MV-4-11 (cell line): ENCODE measurements at regions not wholly inside any gene's neighbourhood (a gene's known extent, or its start where the extent isn't known, plus 50 kb on each side); places are given as distances from the start of the nearest gene placed in this dataset.

Experiments used
- DNase-seq: peaks from one replicate; lab custom pipeline; 2025; lab: John Stamatoyannopoulos, UW

GRCh38 chr4:83213640-83214039, 71.0 kb downstream of the COQ2 start:
- no peak for DNase-seq

DNA sequence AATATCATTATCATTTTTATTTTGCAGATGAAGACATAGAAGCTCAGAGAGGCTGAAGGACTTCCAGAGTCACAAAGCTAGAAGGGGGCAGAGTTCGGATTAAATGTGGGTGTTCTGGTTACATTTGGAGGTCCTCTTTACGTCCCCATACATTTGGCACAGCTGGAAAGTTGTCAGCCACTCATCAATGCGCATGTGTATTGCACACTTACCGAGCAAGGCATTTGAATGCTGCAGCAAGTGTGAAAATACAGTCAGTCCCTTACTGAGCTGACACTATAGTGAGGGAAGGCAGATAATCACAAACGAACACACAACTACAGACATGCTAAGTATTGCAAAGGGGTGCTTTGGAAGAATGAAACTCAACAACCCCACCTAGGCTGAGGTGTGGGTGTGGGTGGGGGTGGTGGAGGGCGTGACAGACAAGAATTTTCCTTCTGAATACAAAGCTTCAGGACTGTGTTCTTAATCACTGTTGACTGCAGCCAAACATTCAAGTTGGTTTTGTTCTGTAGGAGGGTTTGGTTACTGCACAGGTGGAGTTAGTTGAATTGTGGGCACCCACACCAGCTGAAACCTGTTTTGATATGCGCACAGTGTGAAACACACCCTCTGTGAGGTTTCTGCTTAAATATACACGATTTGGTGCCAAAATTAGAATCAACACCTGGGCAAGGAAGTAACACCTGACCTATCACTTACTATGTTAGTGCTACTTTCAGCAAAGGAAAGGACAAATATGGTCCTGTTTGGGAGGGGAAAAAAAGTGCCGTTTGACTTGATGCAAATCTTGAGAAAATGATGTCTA, 72.4 kb downstream of the COQ2 start:
- no peak for DNase-seq

DNA sequence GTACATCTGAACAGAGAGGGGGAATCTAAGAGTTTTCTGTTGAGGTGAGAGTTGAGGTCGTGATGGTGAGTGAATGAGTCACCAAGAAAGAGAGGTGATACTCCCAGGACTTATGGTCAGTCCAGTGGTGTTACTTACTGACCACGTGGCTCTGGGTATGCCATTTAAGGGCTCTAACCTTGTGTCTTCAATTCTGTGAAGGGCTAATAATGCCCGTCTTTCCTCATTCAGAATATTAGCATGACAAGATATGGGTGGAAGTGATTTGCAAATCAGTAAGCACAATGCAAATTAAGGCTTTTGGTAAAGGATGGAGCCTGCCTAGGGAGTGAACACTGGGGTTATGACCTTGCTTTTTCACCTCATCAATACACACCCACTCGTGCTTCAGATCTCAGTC, 75.2 kb downstream of the COQ2 start:
- DNase-seq, result no peak

GRCh38 chr4:83208371-83209365, 75.9 kb downstream of the COQ2 start:
- DNase-seq, result no peak

GRCh38 chr4:83207497-83208101, 77.0 kb downstream of the COQ2 start:
- DNase-seq, result no peak

DNA sequence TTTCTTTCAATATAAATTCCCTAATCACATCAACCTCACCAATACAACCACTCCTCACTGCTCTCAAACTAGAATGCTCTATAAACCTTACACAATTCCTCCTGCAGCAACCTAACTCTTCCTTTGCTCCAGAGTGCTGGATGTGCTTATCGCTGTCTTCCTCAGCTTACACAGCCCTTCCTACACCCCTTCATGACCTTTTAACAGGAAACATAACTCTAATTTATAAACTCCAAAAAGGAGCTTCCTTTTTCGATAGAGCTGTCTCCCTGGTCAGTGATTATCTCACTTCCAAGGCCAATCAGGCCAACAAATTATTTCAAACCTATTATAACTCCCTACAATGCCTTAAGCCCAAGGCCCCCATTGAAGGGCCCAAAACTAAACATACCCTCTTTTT, 78.8 kb downstream of the COQ2 start:
- peak; percentile 25 for DNase-seq

DNA sequence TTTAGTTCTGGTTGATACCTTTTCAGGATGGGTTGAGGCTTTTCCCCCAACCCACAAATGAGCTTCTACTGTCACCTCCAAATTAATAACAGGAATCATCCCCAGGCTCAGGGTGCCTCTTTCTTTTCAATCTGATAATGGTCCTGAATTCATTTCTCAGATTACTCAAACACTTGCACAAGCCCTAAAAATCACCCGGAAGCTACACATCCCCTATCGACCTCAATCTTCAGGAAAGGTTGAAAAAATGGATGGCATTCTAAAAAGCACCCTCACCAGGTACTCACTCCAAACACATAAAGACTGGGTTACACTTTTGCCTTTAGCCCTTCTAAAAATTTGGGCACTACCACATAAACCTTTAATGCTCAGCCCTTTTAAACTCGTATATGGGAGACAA, 79.9 kb downstream of the COQ2 start:
- DNase-seq, result no peak

GRCh38 chr4:83201761-83202160, 82.8 kb downstream of the COQ2 start:
- no peak for DNase-seq

GRCh38 chr4:83197555-83198235, 83.2 kb upstream of the PLAC8 start:
- DNase-seq, result peak; percentile 99

DNA sequence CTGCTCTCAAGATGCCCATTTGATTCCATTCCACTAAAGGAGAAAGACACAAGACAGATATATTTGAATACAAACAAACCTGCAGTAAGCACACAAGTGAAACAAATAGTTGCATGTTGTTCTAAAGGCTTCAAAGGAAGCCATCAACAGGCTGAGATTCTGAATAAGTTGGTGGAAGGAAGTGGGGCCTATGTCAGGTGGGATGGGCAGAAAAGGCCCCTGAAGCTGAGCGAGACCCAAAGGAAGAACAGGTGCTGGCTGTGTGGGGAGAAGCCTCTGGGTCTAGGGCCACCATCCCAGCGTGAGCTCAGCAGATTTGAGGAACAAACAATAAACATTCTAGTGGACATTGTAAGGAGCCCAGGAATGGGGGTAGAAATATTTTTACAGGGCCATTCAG, 82.4 kb upstream of the PLAC8 start:
- no peak for DNase-seq

DNA sequence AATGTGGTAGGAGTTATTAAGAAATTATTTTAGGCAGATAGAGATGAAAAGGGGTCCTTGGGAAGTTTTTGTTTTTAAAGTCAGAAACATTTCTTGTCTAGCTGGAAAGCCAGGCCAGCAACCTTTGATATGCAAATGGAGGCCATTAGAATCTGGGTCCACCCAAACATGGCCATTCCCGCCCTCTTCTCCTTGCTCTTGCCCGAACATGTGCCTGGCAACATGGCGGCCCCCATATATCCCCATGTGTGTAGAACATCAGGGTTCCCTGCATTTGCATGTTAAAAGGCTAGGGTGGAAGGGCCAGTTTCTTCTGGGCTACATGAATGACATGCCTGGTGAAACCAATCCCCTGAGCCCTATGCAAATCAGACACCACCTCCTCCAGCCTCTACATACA, 80.7 kb upstream of the PLAC8 start:
- no peak for DNase-seq

- peak; percentile 31 for DNase-seq
Measured at GRCh38 chr4:83194588-83194987, 80.1 kb upstream of the PLAC8 start.

DNA sequence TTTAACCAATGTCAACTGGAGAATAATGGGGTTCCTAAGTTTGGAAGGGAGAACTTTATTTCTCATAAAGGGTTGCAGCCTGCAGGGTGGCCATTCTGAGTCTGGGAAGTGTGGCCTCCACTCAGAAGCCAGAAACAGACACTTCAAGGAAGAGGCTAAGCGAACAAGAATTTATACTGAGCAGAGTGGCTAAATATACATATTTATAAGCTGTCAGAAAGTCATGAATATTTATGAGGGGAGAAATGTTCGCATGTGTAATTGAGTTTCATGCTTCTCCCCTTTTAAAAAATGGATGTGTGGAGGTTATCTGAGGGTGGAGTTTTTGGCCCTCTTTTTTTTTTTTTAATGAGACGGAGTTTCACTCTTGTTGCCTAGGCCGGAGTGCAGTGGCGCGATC, 78.1 kb upstream of the PLAC8 start:
- DNase-seq, result no peak

DNA sequence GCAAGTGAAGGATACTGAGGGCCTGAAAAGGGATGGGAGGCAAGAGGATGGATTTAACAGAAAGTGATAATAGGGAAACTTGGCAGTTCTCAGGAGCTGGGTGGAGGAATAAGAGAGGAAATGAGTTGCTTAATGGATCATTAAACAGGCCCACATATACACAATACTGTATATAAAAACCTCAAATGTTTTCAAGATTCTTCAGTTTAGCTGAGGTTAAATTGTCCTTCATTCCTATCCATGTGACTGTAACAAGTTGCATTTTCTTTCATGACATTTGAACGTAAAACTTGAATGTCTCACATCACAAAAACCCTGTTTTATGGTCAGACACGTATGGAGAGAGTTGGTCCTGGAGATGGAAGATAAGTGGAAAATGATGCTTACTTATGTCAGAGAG, 76.5 kb upstream of the PLAC8 start:
- no peak for DNase-seq

- no peak for DNase-seq
Measured at GRCh38 chr4:83189631-83190136, 75.2 kb upstream of the PLAC8 start.

- DNase-seq, result peak; percentile 54
Measured at GRCh38 chr4:83180431-83180968, 66.0 kb upstream of the PLAC8 start.

DNA sequence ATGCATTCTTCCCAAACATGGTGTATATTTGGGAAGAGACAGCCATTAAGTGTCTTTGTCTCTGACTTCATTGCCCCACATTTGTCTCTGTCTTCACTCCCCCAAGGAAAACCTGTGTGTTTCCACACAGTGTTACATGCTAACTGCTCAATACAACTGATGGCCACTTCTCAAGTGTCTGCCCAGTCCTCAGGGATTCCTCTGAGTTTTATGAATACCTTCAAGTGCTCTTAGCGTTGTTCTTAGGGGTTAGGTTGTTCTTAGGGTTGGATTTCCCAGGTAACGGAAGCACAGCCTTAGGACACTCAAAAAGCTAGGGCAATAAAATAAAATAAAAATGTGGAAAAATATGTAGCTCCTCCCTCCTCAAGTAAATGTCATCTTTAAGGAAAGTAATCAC, 64.7 kb upstream of the PLAC8 start:
- DNase-seq, result no peak

DNA sequence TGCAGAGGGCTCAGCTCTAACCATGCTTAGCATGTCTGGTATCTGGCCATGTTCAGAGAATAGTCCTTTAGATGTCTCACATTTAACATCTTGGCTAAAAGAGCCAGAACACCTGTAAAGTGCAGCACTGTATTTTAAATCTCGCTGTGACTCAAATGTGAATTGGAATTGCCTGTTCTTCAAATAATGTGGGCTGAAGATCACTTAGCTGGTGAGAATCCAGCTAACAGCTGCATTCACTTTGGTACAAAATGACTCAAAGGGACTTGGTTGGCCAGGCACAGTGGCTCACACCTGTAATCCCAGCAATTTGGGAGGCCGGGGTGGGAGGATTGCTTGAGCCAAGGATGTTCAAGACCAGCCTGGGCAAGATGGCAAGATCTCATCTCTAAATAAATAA, 63.5 kb upstream of the PLAC8 start:
- no peak for DNase-seq

DNA sequence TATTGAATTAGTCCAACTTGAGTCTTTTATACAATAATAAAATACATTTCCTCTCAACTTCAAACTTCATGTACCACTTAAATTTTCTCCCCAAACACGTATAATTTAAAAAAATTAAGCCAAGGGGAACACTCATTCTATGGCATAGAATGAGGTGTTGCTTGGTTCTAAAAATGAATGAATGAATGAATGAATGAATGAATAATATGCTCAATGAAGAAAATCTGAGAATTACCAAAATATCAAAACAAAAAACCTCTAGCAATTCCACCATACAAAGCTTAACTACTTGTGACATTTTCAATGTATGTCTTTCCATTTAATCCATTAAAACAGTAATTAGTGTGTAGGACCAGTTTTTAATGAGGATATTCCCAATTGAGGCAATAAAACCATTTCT, 62.7 kb upstream of the PLAC8 start:
- no peak for DNase-seq

DNA sequence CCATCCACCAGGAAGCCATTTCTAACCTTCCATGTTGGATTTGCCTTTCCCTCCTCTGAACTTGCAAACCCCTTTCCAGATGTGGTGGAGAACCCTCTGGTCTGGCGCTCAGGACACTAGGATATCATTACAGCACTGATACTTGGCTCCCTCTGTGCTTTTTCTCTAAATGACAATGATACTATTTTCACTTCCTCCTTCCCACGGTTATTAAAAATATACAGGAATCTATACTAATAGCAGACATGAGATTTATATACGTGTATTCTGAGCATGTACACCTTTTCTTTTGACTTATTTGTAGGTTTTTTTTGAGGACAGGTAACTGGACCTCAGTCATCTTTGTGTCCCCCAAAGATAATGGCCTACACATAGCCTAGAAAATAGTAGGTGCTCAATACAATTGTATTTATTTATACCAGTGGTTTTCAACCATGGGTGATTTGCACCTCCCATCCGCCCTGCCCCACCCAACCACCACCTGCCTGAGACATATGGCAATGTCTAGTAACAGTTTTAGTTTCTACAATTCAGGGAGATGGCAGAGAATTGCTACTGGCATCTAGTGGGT, 60.4 kb upstream of the PLAC8 start:
- DNase-seq, result peak; percentile 62

DNA sequence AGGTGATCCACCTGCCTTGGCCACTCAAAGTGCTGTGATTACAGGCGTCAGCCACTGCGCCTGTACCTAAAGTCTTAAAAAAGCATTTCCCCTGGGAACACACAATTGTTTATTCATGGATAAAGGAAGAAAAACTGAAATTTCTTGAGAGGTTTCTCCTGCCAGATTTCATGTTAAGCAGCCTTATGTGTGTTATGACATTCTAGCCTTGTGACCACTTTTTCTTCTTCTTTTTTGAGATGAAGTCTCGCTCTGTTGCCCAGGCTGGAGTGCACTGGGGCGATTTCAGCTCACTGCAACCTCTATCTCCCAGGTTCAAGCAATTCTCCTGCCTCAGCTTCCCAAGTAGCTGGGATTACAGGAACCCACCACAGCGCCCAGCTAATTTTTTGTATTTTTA, 57.8 kb upstream of the PLAC8 start:
- DNase-seq, result no peak
